GM12875 (cell line): ENCODE measurements at regions not wholly inside any gene's neighbourhood (a gene's known extent, or its start where the extent isn't known, plus 50 kb on each side); places are given as distances from the start of the nearest gene placed in this dataset.

Experiments used
- H3K4me3 ChIP-seq: one replicate; pipeline ENCODE4 v1.5.1; 2011; ENCODE audit warnings: low read depth, low read length, control low read depth
- CTCF ChIP-seq: IDR thresholded peaks from 2 replicates; pipeline ENCODE4 v1.5.1; 2011; ENCODE audit warnings: low read depth, mild to moderate bottlenecking, control low read depth, inconsistent platforms, low read length, moderate library complexity, borderline replicate concordance; ENCODE audit not compliant: insufficient read depth

- TF ChIP-seq CTCF = no peak
- H3K4me3 ChIP-seq = no peak overlapping the region
Observed at GRCh38 chr14:61940666-61941420, 178.6 kb downstream of the SNAPC1 start.

GRCh38 chr14:61941421-61942150, 179.4 kb downstream of the SNAPC1 start:
- no peak overlapping the region for H3K4me3 ChIP-seq
- TF ChIP-seq CTCF = no peak

GRCh38 chr14:61948376-61948775, 186.2 kb downstream of the SNAPC1 start:
- no peak for TF ChIP-seq CTCF
- H3K4me3 ChIP-seq = no peak overlapping the region

GRCh38 chr14:61950340-61950739, 188.1 kb downstream of the SNAPC1 start:
- H3K4me3 ChIP-seq = no peak overlapping the region
- no peak for TF ChIP-seq CTCF

GRCh38 chr14:61953602-61954001, 191.4 kb downstream of the SNAPC1 start:
- H3K4me3 ChIP-seq = no peak overlapping the region
- no peak for TF ChIP-seq CTCF

GRCh38 chr14:61954306-61954705, 192.1 kb downstream of the SNAPC1 start:
- TF ChIP-seq CTCF = no peak
- H3K4me3 ChIP-seq = no peak overlapping the region

GRCh38 chr14:61956517-61956916, 194.3 kb downstream of the SNAPC1 start:
- no peak overlapping the region for H3K4me3 ChIP-seq
- no peak for TF ChIP-seq CTCF
